Esophagus squamous epithelium (tissue), 5 donors: ENCODE measurements at regions not wholly inside any gene's neighbourhood (a gene's known extent, or its start where the extent isn't known, plus 50 kb on each side); places are given as distances from the start of the nearest gene placed in this dataset.

ENCODE experiments used
- DNase-seq: peaks from one replicate; lab custom pipeline; 2025; lab: John Stamatoyannopoulos, UW
- H3K27ac ChIP-seq, 4 donors: fragments of 200-600 bp; sonication (generic); one replicate each; pipeline ENCODE4 v1.5.1; 2016 to 2019; ENCODE audit warnings: mild to moderate bottlenecking in 1 of 4
- H3K27me3 ChIP-seq, 4 donors: fragments of 200-600 bp; sonication (generic); 1 replicate in 3 of 4; 2 replicates in 1 of 4; pipeline versions ENCODE4 v1.5.1 to v1.6.0; 2017 to 2021; ENCODE audit warnings: antibody characterized with exemption in 1 of 4
- H3K36me3 ChIP-seq, 3 donors: fragments of 200-600 bp; sonication (generic); one replicate each; pipeline ENCODE4 v1.5.1; 2016 to 2019
- H3K4me1 ChIP-seq, 3 donors: fragments of 200-600 bp; sonication (generic); one replicate each; pipeline ENCODE4 v1.5.1; 2017 to 2019
- H3K4me3 ChIP-seq, 4 donors: fragments of 200-600 bp; sonication (generic); 1 replicate in 3 of 4; 2 replicates in 1 of 4; pipeline ENCODE4 v1.5.1; 2016 to 2019; ENCODE audit warnings: mild to moderate bottlenecking in 2 of 4, moderate library complexity in 1 of 4
- H3K9me3 ChIP-seq, 3 donors: fragments of 200-600 bp; sonication (generic); one replicate each; pipeline ENCODE4 v1.5.1; 2016 to 2019
- POLR2A ChIP-seq, 4 donors: fragments of 450-650 bp; IDR thresholded peaks; one replicate each; pipeline ENCODE4 v1.6.1; 2017; ENCODE audit warnings: antibody characterized with exemption in 4 of 4, mild to moderate bottlenecking in 4 of 4, moderate library complexity in 3 of 4
- WGBS, 2 donors: methylation state at CpG; one replicate each; pipeline ENCODE4 v1.1.5; 2018; 5-methylcytosine and 5-hydroxymethylcytosine counted together
- intact Hi-C: fragments of 100-400 bp; cut with DNase I; formaldehyde crosslinking; loops from one replicate; pipeline ENCODE4 v1.15.0; 2022
- TF ChIP-seq, protein P1 (sequence below), 6 experiments: fragments of 450-650 bp in 4 of 6; fragments of 200-600 bp in 2 of 6; sonication (generic) in 2 of 6; IDR thresholded peaks; one replicate each; pipeline ENCODE4 v1.5.1; 2016 to 2019; ENCODE audit warnings: antibody characterized with exemption in 6 of 6, mild to moderate bottlenecking in 4 of 6, moderate library complexity in 4 of 6
- donor health status: DM: yes; HTN: yes; CAD: no.

DNA sequence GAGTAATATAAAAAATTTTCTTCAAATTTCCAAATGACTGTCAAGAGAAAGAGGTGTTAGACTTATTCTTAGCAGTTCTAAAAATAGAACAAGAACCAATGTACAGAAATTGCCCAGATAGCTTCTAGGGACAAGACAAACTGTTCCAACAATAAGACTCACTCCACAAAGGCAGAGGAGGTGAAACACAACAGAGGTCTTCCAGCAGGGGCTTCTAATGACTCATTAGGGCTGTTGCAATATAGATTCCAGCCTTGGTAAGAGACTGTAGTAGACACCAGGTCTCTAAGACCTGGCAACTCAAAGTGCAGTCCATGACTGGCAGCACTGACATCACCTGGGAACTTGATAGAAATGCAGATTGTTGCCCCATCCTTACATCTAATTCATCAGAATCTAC lies 134.6 kb upstream of the VLDLR start:
- TF ChIP-seq POLR2A (IDR thresholded peaks at IDR 0.05): no peak
- TF ChIP-seq, protein P1, sequence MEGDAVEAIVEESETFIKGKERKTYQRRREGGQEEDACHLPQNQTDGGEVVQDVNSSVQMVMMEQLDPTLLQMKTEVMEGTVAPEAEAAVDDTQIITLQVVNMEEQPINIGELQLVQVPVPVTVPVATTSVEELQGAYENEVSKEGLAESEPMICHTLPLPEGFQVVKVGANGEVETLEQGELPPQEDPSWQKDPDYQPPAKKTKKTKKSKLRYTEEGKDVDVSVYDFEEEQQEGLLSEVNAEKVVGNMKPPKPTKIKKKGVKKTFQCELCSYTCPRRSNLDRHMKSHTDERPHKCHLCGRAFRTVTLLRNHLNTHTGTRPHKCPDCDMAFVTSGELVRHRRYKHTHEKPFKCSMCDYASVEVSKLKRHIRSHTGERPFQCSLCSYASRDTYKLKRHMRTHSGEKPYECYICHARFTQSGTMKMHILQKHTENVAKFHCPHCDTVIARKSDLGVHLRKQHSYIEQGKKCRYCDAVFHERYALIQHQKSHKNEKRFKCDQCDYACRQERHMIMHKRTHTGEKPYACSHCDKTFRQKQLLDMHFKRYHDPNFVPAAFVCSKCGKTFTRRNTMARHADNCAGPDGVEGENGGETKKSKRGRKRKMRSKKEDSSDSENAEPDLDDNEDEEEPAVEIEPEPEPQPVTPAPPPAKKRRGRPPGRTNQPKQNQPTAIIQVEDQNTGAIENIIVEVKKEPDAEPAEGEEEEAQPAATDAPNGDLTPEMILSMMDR (IDR thresholded peaks at IDR 0.05): no peak
- intact Hi-C loops: no loop called here

DNA sequence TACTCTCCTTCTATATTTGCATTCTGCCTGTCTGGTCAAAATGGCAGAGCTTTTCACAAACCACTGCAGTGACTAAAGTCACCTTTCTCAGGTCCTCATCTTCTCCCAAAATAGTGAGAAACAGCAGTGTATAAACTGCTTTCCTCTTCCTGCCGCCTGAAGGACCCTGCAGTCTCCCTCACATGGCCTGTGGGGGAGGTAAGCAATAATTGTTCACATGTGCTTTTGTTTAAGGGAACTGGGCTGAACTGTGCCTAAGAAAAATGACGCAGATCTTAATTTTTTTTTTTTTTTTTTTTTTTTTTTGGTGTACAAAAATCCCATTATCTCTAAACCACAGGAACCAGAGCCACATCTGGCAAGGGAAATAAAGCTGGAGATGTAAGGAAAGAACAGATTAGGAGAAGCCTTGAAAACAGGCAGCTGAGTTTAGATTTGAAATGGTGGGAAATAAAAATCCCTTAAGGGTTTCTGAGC lies 131.7 kb upstream of the VLDLR start:
- no peaks in the 10 kb centered on the region for H3K36me3 ChIP-seq
- DNase-seq: no peak
- TF ChIP-seq, protein P1 (IDR thresholded peaks at IDR 0.05): no peak
- TF ChIP-seq POLR2A (IDR thresholded peaks at IDR 0.05): no peak
- no peak overlapping the region for H3K4me3 ChIP-seq
- H3K27me3 ChIP-seq: no peaks in the 10 kb centered on the region
- intact Hi-C loops: no loop called here
- WGBS, 2 donors: 33 to 69% methylated on average over 2 of the region's 2 CpGs
- no peak overlapping the region for H3K27ac ChIP-seq
- H3K9me3 ChIP-seq: no peaks in the 10 kb centered on the region
- peaks cover 0 to 17% (median 0%) of the 10 kb centered on the region in 3 donors for H3K4me1 ChIP-seq

More for the DNA sequence above, 134.6 kb upstream of the VLDLR start:
- no peaks in the 10 kb centered on the region for H3K36me3 ChIP-seq
- H3K9me3 ChIP-seq: no peaks in the 10 kb centered on the region
- DNase-seq: no peak
- H3K27me3 ChIP-seq: no peaks in the 10 kb centered on the region
- no peak overlapping the region for H3K27ac ChIP-seq
- no peak overlapping the region for H3K4me3 ChIP-seq
- no peaks in the 10 kb centered on the region for H3K4me1 ChIP-seq

DNA sequence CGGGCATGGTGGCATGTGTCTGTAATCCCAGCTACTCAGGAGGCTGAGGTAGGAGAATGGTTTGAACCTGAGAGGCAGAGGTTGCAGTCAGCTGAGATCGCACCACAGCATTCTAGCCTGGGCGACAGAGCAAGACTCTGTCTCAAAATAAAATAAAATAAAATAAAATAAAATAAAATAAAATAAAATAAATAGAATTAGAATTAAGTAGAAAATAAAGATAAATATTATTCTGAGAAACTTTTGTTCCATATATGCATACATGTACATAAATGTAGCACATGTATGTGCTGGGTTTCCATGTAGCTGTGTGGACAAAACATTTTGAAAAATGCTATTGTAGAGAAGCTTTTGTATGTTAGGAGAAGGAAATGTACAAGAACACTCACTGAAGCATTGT lies 129.4 kb upstream of the VLDLR start:
- no peak overlapping the region for H3K4me3 ChIP-seq
- H3K27ac ChIP-seq: no peak overlapping the region
- DNase-seq: no peak
- no peaks in the 10 kb centered on the region for H3K9me3 ChIP-seq
- no peaks in the 10 kb centered on the region for H3K27me3 ChIP-seq
- intact Hi-C loops: no loop called here
- no peak for TF ChIP-seq POLR2A (IDR thresholded peaks at IDR 0.05)
- TF ChIP-seq, protein P1 (IDR thresholded peaks at IDR 0.05): no peak
- H3K36me3 ChIP-seq: no peaks in the 10 kb centered on the region
- 100% methylated on average over 1 of the region's 3 CpGs; no CpG with 5 or more reads in 1 of the 2 donors for WGBS, 2 donors
- H3K4me1 ChIP-seq: peaks cover 0 to 17% (median 0%) of the 10 kb centered on the region in 3 donors

DNA sequence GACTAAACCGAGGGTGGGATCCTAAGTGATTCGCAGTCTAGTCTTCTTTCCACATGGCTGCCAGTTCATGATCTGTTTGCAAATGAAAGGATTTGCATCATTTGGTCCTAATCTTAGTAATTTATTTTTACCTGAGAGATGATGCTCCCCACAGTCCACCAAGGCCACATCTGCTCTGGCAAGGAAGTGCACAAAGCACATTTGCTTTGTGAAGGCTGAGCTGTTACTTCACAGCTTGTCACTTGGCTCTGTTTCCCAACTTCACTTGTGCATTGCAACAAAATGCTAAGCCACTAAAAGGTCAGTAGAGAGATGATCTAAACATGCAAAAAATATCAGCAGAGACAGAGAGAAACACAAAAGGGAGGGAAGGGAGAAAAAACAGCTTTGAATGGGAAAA lies 128.5 kb upstream of the VLDLR start:
- H3K27ac ChIP-seq: peak overlapping the region in 1 of 4 donors; percentile 31
- no peaks in the 10 kb centered on the region for H3K9me3 ChIP-seq
- 51 to 58% methylated on average over 2 of the region's 2 CpGs for WGBS, 2 donors
- no peaks in the 10 kb centered on the region for H3K36me3 ChIP-seq
- H3K27me3 ChIP-seq: no peaks in the 10 kb centered on the region
- peaks cover 0 to 17% (median 0%) of the 10 kb centered on the region in 3 donors for H3K4me1 ChIP-seq
- no peak for TF ChIP-seq POLR2A (IDR thresholded peaks at IDR 0.05)
- TF ChIP-seq, protein P1 (IDR thresholded peaks at IDR 0.05): no peak
- intact Hi-C loops: no loop called here
- no peak for DNase-seq
- no peak overlapping the region for H3K4me3 ChIP-seq

DNA sequence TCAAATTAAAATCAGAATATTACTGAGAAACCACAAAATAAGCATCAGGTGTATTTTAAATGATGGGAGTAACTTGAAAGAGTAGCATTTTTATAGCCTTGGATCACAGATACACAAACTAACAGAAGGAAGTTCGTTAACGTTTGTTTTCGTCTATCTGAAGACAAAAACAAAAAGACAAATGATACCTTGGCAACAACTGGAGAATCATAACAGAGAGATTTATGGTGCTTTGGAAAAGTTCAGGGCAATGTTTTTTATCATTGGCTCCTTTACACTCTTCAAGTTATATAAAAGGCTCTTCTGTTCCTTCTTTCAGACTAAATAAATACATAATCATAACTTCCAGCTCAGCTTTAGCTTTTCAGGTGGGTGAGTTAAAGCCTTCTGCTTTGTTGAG lies 128.1 kb upstream of the VLDLR start:
- intact Hi-C loops: no loop called here
- Histone ChIP-seq H3K27ac (peak overlapping the region in 1 of 4 donors; percentile 31), H3K4me1 (peaks cover 0 to 17% (median 0%) of the 10 kb centered on the region in 3 donors), H3K4me3 (no peak overlapping the region), H3K27me3 (no peaks in the 10 kb centered on the region), H3K36me3 (no peaks in the 10 kb centered on the region), H3K9me3 (no peaks in the 10 kb centered on the region)
- TF ChIP-seq POLR2A (IDR thresholded peaks at IDR 0.05): no peak
- TF ChIP-seq, protein P1 (IDR thresholded peaks at IDR 0.05): no peak
- WGBS, 2 donors: 59 to 71% methylated on average over 3 of the region's 3 CpGs
- no peak for DNase-seq
